GM12875 (cell line): ENCODE measurements at regions not wholly inside any gene's neighbourhood (a gene's known extent, or its start where the extent isn't known, plus 50 kb on each side); places are given as distances from the start of the nearest gene placed in this dataset.

Experiments used
- H3K4me3 ChIP-seq: one replicate; pipeline ENCODE4 v1.5.1; 2011; ENCODE audit warnings: low read depth, low read length, control low read depth
- TF ChIP-seq, protein P1 (sequence below): IDR thresholded peaks from 2 replicates; pipeline ENCODE4 v1.5.1; 2011; ENCODE audit warnings: low read depth, mild to moderate bottlenecking, control low read depth, inconsistent platforms, low read length, moderate library complexity, borderline replicate concordance; ENCODE audit not compliant: insufficient read depth

DNA sequence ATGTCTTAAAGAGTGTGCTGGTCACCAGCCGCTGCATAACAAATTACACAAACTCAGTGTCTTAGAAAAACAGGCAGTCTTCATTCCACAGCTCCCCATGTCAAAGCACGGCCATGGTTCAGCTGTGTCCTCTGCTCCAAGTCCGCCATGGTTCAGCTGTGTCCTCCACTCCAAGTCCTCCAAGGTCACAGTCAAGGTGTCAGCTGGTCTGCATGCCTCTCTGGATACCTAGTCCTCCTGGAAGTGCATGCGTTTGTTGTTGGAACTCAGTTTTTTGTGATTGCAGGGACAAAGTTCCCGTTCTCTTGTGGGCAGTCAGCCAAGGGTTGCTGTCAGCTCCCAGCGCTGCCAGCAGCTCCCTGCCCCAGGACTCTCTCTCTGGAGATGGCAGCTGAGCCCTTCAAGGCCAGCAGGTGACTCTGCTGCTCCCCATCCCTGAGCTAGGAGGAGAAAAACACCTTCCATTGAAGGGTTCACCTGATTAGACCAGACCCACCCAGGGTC, 304.0 kb upstream of the MYT1L start:
- TF ChIP-seq, protein P1, sequence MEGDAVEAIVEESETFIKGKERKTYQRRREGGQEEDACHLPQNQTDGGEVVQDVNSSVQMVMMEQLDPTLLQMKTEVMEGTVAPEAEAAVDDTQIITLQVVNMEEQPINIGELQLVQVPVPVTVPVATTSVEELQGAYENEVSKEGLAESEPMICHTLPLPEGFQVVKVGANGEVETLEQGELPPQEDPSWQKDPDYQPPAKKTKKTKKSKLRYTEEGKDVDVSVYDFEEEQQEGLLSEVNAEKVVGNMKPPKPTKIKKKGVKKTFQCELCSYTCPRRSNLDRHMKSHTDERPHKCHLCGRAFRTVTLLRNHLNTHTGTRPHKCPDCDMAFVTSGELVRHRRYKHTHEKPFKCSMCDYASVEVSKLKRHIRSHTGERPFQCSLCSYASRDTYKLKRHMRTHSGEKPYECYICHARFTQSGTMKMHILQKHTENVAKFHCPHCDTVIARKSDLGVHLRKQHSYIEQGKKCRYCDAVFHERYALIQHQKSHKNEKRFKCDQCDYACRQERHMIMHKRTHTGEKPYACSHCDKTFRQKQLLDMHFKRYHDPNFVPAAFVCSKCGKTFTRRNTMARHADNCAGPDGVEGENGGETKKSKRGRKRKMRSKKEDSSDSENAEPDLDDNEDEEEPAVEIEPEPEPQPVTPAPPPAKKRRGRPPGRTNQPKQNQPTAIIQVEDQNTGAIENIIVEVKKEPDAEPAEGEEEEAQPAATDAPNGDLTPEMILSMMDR, result no peak
- H3K4me3 ChIP-seq, result no peak overlapping the region

DNA sequence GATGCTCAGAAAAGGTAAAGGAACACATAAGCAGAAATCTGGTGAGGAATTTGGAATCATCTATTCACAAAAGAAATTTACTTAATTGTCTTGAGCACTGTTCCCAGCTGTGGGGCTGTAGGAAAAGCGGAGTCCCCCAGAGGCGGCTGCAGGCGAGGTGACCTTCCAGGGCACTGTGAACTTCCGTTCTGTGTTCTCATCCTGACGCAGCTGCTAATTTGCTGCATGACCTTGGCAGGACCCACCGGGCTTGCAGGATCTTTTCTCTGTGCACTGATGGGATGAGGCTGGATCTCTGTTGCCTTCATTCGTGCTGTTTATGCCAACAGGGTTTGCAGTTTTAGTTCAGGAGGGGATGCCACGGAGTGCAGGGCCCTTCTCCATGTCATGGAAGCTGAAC, 301.9 kb upstream of the MYT1L start:
- H3K4me3 ChIP-seq, result no peak overlapping the region

DNA sequence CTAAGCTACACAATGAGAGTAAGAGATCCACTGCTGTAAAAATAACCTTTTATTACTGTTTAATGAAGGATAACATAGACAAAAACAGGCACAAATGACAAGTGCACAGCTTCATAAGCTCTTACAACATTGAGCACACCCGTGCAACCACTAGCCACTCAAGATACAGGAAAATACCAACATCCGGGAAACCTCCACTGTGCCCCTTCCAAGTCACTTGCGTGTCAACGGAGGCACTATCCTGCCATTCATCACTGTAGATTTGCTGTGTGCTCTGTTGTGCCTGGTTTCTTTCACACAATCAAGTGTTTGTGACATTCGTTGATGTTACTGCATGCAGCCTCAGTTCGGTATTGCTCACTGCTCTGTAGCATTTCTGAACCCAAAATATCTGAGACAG, 292.9 kb upstream of the MYT1L start:
- TF ChIP-seq, protein P1, result no peak
- H3K4me3 ChIP-seq, result no peak overlapping the region

More for the DNA sequence above, 301.9 kb upstream of the MYT1L start:
- TF ChIP-seq, protein P1, result no peak

DNA sequence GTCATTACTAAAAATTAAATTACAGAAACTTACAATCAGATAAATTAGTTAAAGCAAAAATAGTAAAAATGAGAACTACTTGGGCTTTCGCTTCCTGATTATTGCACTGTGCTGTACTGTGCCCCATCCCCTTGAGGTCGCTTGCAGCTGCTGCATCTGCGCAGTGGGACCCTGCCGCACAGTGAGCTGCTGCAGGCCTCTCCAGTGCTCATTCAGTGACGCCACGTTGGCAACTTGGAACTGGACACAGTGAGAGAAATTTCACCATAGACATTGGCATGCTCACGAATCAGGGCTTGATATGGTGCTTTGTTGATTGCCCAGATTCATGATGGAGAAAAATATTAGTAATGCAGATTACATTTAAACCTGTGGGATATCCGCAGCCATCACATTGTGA, 290.8 kb upstream of the MYT1L start:
- TF ChIP-seq, protein P1, result peak; percentile 13; the same call in 1 of the 2 replicates
- no peak overlapping the region for H3K4me3 ChIP-seq

DNA sequence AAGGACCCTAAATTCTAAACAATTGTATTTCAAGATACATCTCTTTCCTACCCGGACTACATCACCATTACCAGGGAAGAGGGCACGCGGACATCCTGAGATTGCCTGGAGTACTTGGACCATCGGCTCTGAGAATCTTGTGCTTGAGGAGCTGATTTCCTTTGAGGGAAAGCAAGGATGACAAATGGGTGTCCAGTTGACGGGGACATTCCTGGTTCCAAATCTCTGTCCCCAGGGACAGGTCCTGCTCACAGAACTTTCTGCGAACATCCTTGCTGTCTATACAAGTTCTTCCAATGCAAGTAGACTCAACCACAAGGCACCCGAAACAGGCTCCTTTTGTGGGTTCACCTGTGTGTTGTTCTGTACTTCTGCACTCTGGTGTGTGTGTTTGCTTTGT, 289.5 kb upstream of the MYT1L start:
- TF ChIP-seq, protein P1, result no peak
- H3K4me3 ChIP-seq, result no peak overlapping the region

DNA sequence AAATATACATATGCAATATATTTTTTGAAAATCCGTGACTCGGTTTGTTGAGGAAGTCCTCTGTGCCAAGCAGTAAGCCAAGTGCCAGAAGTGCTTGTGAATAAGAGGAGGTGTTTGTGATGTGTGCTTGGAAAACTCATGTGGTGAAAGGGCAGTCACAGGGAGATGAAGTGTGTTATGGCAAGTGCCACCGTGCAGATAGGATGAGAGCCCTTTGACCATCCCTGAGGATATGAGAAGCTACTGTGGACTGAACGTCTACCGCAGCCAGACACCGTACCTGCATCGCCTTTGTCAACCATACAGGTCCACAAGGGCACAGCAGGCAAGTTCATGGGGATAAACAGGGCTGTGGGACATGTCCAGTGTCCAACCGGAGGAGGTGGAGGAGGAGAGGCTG, 288.9 kb upstream of the MYT1L start:
- no peak overlapping the region for H3K4me3 ChIP-seq
- TF ChIP-seq, protein P1, result no peak

DNA sequence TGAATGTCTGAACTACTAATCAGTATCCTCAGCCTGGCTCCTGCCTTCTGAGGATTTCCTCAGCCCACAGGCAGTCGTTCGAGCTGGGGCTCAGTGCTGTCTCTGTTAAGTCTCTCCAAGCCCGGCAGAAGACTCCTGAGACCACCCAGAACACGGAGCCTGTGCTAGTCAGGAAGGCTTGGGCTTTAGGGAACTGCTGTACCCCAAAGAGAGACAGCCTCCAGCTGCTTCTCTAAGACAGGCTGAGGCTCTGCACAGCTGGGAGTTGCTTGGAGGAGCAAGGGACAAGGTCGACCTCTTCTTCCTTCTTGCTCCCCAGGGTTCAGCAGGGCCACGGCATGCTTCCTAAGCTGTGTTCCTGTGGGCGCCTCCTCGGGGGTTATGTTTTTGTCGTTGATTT, 283.4 kb upstream of the MYT1L start:
- TF ChIP-seq, protein P1, result no peak
- H3K4me3 ChIP-seq, result no peak overlapping the region
